GM18519 (cell line): ENCODE measurements at regions not wholly inside any gene's neighbourhood (a gene's known extent, or its start where the extent isn't known, plus 50 kb on each side); places are given as distances from the start of the nearest gene placed in this dataset.
"Not testable (repeated sequence)": the region's sequence is repeated elsewhere in the genome, so short reads cannot be mapped to it uniquely, and the experiment has no call there.

Experiments
- ATAC-seq: cut with Tn5 transposase; IDR thresholded peaks from one replicate; pipeline ENCODE4 v1.9.1; 2021; ENCODE audit warnings: mild to moderate bottlenecking, moderate library complexity; ENCODE audit not compliant: unreplicated experiment, low FRiP score

DNA sequence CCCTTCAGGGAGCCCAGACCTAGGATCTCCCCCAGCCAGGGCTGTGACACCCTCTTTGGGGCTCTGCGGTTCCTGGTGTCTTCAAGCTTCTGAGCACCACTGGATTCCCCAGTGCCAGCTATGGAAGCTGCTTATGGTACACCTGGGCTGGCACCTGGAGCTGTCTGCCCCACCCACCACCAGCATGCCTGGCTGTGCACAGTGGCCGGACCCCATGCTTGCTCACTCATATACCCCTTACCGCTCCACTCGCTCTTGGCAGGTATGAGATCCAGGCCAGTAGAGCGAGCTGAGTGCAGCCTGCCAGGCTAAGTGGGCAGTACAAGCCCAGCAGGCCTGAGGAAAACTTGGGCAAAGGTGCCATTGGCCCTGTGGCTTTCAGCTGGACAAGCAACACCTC lies 114.0 kb downstream of the DACT1 start:
- no peak for ATAC-seq

- no peak for ATAC-seq
These were observed 114.5 kb downstream of the DACT1 start for GRCh38 chr14:58752289-58752688.

DNA sequence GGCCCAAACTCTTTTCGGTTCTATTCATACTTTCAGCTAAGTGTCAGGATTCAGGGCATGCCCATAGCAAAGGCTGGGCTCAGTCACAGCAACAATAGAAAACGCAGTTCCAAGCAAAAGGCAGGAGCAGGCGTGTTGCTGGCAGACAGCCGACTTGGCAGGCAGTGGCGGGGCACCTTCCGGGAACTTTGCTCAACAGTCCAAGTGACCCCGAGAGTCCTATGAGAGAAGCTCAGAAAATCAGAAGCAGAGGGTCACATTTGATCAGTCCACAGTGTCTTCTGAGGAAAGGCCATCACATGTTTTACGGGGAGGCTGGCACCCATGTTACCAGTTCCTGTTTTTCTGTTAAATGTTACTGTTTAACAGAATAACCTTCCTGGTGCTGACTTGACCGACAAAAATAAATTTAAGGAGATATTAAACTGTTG lies 115.0 kb downstream of the DACT1 start:
- no peak for ATAC-seq

GRCh38 chr14:58755031-58755925 lies 117.5 kb downstream of the DACT1 start:
- ATAC-seq, result no peak

DNA sequence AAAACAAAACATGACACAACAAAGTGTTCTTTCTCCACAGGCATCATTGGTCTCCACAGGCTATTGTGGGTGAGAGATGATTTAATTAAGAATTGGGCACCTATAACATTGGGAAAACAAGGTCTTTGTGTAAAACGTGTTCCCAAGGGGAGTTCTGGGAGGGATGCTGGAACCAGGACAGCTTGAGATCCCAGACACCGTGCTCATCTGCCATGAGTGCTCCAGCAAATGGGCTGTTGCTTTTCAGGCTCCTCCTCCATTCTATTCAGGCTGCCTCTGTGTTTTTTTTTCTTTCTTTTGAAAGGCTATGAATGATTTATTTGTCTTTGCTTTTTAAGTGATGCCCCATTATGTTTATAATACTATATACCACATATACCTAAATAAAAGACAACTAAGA lies 122.4 kb downstream of the DACT1 start:
- ATAC-seq, result no peak

DNA sequence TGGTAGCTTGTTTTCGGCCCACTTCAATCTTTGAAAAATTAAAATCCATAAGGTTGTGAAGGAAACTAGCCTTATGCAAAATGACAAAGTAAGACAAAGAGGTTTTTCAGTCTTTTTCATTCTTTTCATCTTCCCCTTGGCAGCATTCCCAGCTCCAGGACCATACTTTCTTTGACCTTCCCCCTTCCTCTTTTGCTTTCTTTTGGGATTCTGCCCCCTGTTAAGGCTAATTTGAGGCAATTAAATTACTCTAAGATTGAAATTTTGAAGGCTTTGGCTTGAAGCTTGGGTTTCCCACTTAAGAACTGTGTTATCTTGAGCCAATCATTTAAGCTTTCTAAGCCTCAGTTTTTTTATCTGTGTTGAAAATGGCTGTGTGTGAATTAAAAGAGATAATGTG lies 124.9 kb downstream of the DACT1 start:
- ATAC-seq, result no peak

DNA sequence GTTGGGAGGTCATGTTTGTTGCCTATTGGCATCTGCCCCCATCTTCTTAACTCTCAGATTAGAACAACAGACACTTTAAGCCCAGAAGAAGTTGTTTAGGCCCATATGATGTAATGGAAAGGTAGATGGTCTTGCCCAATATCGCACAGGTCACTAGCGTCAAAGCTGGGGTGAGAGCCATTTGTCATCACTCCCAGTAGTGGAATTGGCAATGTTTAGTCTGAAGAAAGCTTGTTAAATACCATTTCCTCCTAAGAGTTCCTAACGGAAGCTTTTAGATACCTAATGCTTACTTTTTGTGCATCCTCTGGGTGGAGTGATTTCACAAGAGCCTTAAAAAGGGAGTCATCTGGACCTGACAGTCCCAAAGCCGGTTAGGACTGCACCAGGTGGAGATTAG lies 125.4 kb downstream of the DACT1 start:
- no peak for ATAC-seq

DNA sequence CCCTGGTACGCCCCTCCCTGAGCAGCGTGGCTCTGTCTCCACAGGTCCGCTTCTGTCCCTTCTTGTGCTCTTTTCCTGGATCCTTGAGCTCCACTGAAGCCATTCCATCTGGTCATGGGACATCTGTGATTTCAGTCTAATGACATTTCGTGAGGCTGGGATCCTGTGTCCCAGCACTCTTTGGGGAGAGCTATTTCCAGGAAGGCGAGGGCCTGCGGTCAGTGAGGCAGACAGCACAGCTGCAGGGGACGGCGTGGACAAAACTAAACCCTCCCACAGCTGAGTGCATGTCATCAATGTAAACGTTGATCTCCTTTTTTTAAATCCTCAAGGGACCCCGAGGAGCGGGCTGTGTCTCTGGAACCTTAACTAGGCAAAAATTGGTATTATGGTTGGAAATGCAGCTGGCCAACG lies 127.7 kb downstream of the DACT1 start:
- ATAC-seq, result no peak

GRCh38 chr14:58765843-58766242 lies 128.1 kb downstream of the DACT1 start:
- no peak for ATAC-seq

DNA sequence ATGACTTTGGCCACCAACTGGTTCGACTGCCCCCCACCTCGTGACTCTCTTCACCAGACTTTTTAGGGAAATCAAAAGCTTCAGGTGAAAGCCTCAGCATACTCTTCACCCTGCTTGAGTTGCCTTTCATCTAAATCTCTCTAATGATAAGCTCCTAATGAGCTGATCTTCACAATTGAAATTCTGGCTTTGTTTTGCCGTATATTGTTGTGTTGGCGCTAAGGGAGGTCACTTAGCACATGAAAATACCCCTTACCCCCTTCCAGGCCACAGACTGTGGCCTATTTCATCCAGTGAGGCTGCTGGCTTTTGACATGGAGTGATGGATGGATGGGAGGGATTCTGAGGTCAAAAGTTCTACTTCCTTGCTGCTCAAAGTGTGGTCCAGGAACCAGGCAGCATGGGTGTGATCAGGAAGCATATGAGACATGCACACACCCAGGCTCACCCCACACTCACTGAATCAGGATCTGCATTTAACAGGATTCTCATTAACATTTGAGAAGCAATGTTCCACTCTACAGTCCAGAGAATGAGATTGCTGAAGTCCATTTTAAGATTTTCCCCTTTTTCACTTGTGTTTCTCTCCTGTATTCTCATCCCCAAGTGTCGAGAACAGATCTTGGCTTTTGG lies 131.4 kb downstream of the DACT1 start:
- ATAC-seq, result no peak

DNA sequence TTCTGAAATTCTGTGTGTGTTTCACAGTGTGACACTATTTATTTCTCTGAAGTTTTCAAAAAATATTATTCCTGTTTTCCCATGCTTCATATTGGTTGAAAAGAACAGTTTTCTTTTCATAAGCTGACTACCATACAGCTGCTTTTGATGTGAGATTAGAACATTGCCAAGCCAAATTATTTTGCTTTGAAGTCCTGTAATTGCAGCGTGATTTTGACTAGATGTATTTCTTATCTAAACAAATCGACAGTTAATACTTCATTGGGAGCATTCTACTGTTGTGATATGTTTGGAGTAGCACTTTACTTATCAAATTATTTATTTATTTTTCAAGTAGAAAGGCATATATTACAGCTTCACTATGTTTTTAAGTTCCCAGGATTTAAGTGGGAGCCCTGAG lies 132.0 kb downstream of the DACT1 start:
- ATAC-seq, result no peak

DNA sequence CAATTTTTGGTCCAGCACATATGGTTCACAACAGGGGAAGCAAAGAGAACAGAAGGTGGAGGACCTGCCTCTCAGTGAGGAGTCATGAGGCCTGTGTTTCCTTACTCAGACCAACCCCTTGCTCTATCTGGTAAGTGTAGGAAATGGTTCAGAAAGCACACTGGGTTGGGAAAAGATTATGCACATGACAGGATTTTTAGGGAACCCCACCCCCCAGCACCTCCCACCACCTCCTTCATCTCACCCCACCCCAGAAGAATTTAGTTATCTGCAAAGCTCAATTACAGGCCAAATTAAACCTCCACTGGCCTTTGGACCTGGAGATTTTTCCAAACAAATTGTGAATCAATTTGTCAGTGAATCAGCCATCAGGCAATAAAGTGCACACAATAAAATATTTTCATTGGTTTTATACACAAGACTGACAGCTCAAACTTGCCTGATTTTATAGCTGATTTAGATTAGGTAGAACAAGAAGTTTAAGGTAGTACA lies 132.8 kb downstream of the DACT1 start:
- no peak for ATAC-seq

DNA sequence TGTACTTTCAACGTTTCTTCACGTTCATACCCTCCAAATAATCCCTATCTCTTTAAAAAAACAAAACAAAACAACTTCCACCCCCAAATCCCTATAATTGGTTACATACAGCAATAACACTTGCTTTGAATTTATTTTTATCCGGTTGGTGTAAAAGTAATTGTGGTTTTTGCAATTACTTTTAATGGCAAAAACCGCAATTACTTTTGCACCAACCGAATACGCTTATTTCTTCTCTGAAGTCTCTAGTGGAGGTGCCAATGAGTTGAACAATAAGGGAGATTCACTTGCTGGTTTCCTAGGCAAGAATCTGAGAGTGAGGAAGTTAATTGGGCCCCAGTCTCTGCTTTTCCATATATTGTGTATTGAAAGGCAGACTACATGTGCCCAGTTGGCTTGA lies 133.3 kb downstream of the DACT1 start:
- ATAC-seq, result no peak

- ATAC-seq, result no peak
These were observed 134.4 kb downstream of the DACT1 start for GRCh38 chr14:58772116-58772515.

GRCh38 chr14:58772794-58773620 lies 135.2 kb downstream of the DACT1 start:
- ATAC-seq, result no peak

GRCh38 chr14:58774531-58774930 lies 136.8 kb downstream of the DACT1 start:
- no peak for ATAC-seq

DNA sequence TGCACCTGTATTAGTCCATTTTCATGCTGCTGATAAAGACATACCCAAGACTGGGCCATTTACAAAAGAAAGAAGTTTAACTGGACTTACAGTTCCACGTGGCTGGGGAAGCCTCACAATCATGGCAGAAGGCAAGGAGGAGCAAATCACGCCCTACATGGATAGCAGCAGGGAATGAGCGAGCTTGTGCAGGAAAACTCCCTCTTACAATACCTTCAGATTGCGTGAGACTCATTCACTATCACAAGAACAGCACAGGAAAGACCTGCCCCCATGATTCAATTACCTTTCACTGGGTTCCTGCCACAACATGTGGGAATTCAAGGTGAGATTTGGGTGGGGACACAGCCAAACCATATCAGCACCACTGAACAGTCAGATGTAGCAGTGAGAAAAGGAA lies 137.4 kb downstream of the DACT1 start:
- ATAC-seq, result not testable (repeated sequence)

DNA sequence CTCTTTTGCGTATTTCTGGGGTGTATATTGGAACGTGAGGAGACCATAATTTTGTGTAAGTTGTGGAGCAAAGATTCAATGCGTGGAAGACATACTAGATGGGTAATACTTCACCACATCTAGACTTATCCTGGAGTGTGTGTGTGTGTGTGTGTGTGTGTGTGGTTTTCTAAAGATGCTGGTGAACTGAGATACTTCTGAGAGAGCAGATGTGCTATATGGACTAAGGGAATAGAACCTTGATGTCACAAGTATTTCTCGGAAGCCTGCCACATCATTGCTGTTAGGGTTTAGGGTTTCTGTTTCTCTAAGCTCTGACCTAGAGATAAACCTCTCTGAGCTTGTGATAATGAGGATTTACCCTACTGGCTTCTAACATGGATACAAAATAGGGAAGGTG lies 138.8 kb downstream of the DACT1 start:
- no peak for ATAC-seq

- no peak for ATAC-seq
These were observed 139.8 kb downstream of the DACT1 start for GRCh38 chr14:58777541-58777979.

DNA sequence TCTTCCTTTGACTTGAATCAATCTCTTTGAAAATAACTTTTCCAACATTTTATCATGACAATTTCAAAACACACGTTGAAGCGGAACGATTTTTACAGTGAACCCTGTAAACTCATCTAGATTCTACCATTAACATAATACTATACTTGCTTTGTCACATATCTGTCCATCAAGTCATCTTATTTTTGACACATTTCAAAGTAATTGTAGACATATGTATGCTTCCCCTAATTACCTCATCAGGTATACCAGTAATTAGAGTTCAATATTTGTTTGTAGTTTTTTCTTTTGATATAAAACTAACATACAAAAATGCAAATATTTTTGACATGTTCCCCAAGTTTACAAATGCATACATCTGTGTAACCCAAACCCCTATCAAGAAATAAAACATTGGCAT lies 140.4 kb downstream of the DACT1 start:
- no peak for ATAC-seq

GRCh38 chr14:58779376-58779775 lies 141.6 kb downstream of the DACT1 start:
- no peak for ATAC-seq
